Gastroesophageal sphincter (tissue), 4 donors: ENCODE measurements at regions not wholly inside any gene's neighbourhood (a gene's known extent, or its start where the extent isn't known, plus 50 kb on each side); places are given as distances from the start of the nearest gene placed in this dataset.

Experiments
- ATAC-seq: fragments of 150-250 bp; one replicate; pipeline ENCODE4 v1.9.1; 2016; ENCODE audit warnings: mild to moderate bottlenecking, moderate library complexity
- H3K27ac ChIP-seq, 4 donors: fragments of 200-600 bp; sonication (generic) in 3 of 4; 1 replicate in 3 of 4; 2 replicates in 1 of 4; pipeline ENCODE4 v1.5.1; 2016 to 2019
- H3K27me3 ChIP-seq: fragments of 200-600 bp; sonication (generic); one replicate; pipeline ENCODE4 v1.5.1; 2019
- H3K36me3 ChIP-seq, 2 donors: fragments of 200-600 bp; sonication (generic); one replicate each; pipeline ENCODE4 v1.5.1; 2019; ENCODE audit warnings: control low read depth in 1 of 2
- H3K4me1 ChIP-seq, 3 donors: fragments of 200-600 bp; sonication (generic); 1 replicate in 2 of 3; 2 replicates in 1 of 3; pipeline ENCODE4 v1.5.1; 2016 to 2019; ENCODE audit warnings: control low read depth in 2 of 3
- H3K4me3 ChIP-seq, 2 donors: fragments of 200-600 bp; sonication (generic); one replicate each; pipeline ENCODE4 v1.5.1; 2019; ENCODE audit warnings: mild to moderate bottlenecking in 1 of 2, moderate library complexity in 1 of 2
- H3K9me3 ChIP-seq, 3 donors: fragments of 200-600 bp; sonication (generic); one replicate each; pipeline ENCODE4 v1.5.1; 2017 to 2019; ENCODE audit warnings: control low read depth in 2 of 3
- EP300 ChIP-seq: sonication (generic); formaldehyde crosslinking; IDR thresholded peaks from one replicate; pipeline ENCODE4 v1.6.1; 2017; ENCODE audit warnings: antibody characterized with exemption, mild to moderate bottlenecking
- POLR2A ChIP-seq, 2 donors: fragments of 450-650 bp; IDR thresholded peaks; one replicate each; pipeline ENCODE4 v1.6.1; 2017; ENCODE audit warnings: antibody characterized with exemption in 2 of 2, mild to moderate bottlenecking in 2 of 2, moderate library complexity in 1 of 2
- POLR2AphosphoS5 ChIP-seq: sonication (generic); formaldehyde crosslinking; IDR thresholded peaks from one replicate; pipeline ENCODE4 v1.6.1; 2017; ENCODE audit warnings: antibody characterized with exemption
- WGBS, 2 donors: methylation state at CpG; one replicate each; pipeline ENCODE4 v1.1.5; 2018; ENCODE audit warnings: low coverage in 1 of 2; 5-methylcytosine and 5-hydroxymethylcytosine counted together
- TF ChIP-seq, protein P1 (sequence below), 4 experiments: fragments of 200-600 bp in 2 of 4; fragments of 450-650 bp in 2 of 4; sonication (generic) in 1 of 4; IDR thresholded peaks; one replicate each; pipeline ENCODE4 v1.5.1; 2017 to 2019; ENCODE audit warnings: antibody characterized with exemption in 4 of 4, mild to moderate bottlenecking in 2 of 4, moderate library complexity in 2 of 4

DNA sequence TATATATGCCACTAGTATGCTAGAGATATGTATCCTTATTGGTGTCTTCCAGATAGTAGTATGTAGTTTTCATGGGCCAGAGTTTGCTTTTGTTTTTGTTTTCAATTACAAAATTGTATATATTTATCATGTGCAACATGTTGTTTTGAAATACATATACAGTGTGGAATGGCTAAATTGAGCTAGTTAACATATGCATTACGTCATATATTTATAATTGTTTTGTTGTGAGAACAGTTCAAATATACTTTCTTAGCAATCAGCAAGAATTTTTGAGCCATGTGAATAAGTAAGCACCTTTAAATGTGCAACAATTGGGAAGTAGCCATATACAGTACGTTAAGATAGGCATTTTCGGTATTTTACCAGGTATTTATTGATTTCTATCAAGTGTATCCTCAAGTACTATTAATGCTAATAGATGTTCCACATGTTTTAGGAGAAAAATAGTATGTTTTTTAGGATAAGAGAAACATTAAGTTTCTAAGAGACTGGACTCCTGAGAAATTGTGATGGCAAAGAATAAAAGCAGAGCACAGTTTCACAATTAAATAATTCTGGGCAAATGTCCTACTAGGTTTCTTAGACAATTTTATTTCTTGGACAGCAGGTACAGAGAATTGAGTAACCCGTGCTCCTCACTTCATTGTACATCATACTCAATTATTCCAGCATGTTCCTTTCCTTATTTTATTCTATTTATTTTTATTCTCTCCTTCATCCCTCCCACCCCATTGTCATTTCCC is 60.5 kb upstream of the SLC5A12 start:
- H3K27me3 ChIP-seq: no peaks in the 10 kb centered on the region
- no peak for ATAC-seq
- TF ChIP-seq, protein P1, sequence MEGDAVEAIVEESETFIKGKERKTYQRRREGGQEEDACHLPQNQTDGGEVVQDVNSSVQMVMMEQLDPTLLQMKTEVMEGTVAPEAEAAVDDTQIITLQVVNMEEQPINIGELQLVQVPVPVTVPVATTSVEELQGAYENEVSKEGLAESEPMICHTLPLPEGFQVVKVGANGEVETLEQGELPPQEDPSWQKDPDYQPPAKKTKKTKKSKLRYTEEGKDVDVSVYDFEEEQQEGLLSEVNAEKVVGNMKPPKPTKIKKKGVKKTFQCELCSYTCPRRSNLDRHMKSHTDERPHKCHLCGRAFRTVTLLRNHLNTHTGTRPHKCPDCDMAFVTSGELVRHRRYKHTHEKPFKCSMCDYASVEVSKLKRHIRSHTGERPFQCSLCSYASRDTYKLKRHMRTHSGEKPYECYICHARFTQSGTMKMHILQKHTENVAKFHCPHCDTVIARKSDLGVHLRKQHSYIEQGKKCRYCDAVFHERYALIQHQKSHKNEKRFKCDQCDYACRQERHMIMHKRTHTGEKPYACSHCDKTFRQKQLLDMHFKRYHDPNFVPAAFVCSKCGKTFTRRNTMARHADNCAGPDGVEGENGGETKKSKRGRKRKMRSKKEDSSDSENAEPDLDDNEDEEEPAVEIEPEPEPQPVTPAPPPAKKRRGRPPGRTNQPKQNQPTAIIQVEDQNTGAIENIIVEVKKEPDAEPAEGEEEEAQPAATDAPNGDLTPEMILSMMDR (IDR thresholded peaks at IDR 0.05): no peak
- TF ChIP-seq EP300: no peak
- TF ChIP-seq POLR2A (IDR thresholded peaks at IDR 0.05): no peak
- no peak for TF ChIP-seq POLR2AphosphoS5
- H3K27ac ChIP-seq: no peak overlapping the region
- H3K4me3 ChIP-seq: no peak overlapping the region
- H3K36me3 ChIP-seq: no peaks in the 10 kb centered on the region
- peaks cover 0 to 10% (median 0%) of the 10 kb centered on the region in 3 donors for H3K9me3 ChIP-seq
- 74 to 75% methylated on average over 4 of the region's 4 CpGs for WGBS, 2 donors
- peaks cover 0 to 14% (median 0%) of the 10 kb centered on the region in 3 donors for H3K4me1 ChIP-seq

DNA sequence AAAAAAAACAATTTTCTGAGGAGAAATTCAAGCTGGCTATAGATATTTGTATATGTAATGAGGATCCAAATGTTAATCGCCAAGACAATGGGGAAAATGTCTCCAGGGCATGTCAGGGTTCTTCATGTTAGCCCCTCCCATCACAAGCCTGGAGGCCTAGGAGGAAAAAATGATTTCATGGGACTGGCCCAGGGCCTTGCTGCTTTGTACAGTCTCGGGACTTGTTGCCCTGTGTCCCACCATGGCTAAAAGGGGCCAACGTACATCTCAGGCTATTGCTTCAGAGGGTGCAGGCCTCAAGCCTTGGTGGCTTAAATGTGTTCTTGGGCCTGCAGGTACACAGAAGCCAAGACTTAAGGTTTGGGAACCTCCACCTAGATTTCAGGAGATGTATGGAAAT is 62.1 kb upstream of the SLC5A12 start:
- WGBS, 2 donors: 80 to 93% methylated on average over 1 to 2 of the region's 3 CpGs
- Histone ChIP-seq H3K36me3 (no peaks in the 10 kb centered on the region), H3K4me1 (no peaks in the 10 kb centered on the region), H3K27ac (no peak overlapping the region), H3K9me3 (peaks cover 0 to 10% (median 0%) of the 10 kb centered on the region in 3 donors), H3K27me3 (no peaks in the 10 kb centered on the region), H3K4me3 (no peak overlapping the region)
- TF ChIP-seq, protein P1 (IDR thresholded peaks at IDR 0.05): no peak
- TF ChIP-seq EP300: no peak
- no peak for TF ChIP-seq POLR2AphosphoS5
- TF ChIP-seq POLR2A (IDR thresholded peaks at IDR 0.05): no peak
- no peak for ATAC-seq

DNA sequence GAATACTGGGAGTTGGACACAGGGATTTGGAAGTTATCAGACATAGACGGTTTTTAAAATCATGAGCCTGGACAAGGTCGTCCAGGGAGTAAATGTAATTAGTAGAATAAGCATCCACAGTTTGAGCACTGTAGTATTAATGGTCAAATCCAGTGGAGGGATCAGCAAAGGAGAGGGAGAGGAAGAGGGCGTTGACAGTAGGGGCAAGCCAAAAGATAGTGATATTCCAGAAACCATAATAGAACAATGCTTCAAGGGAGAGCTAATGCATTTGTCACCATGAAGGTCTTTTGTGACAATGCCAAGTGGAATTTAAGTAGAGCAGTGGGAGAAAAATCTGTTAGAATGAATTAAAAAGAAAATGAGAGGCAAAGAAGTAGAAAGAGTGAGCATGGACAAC is 68.9 kb upstream of the SLC5A12 start:
- 22 to 75% methylated on average over 2 to 3 of the region's 3 CpGs for WGBS, 2 donors
- no peak for ATAC-seq

DNA sequence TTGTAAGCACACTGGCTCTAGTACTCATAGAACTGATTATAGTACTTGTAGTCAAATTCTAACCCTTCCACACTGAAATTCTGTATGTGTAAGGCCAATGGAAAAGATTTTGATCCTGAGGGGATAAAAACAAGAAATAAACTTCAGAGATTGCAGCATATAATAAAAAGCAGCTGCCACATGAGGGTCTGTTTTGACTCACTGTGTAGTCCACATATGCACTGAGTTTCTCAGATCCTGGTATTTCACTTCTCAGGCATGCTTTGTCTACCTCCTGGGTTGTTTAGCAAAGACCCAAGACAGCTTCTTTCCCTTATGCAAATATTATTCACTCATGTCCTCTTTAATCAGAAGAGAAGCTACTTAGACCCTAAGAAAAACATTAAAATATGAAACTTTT is 71.1 kb upstream of the SLC5A12 start:
- Histone ChIP-seq H3K9me3 (no peaks in the 10 kb centered on the region), H3K27ac (no peak overlapping the region), H3K4me3 (no peak overlapping the region), H3K36me3 (no peaks in the 10 kb centered on the region), H3K27me3 (no peaks in the 10 kb centered on the region), H3K4me1 (no peaks in the 10 kb centered on the region)
- no peak for ATAC-seq
- TF ChIP-seq, protein P1 (IDR thresholded peaks at IDR 0.05): no peak
- no peak for TF ChIP-seq EP300
- no peak for TF ChIP-seq POLR2A (IDR thresholded peaks at IDR 0.05)
- TF ChIP-seq POLR2AphosphoS5: no peak

More for the DNA sequence above, 68.9 kb upstream of the SLC5A12 start:
- H3K36me3 ChIP-seq: no peaks in the 10 kb centered on the region
- H3K27me3 ChIP-seq: no peaks in the 10 kb centered on the region
- H3K4me1 ChIP-seq: no peaks in the 10 kb centered on the region
- no peak for TF ChIP-seq POLR2A (IDR thresholded peaks at IDR 0.05)
- no peaks in the 10 kb centered on the region for H3K9me3 ChIP-seq
- H3K27ac ChIP-seq: no peak overlapping the region
- no peak overlapping the region for H3K4me3 ChIP-seq

DNA sequence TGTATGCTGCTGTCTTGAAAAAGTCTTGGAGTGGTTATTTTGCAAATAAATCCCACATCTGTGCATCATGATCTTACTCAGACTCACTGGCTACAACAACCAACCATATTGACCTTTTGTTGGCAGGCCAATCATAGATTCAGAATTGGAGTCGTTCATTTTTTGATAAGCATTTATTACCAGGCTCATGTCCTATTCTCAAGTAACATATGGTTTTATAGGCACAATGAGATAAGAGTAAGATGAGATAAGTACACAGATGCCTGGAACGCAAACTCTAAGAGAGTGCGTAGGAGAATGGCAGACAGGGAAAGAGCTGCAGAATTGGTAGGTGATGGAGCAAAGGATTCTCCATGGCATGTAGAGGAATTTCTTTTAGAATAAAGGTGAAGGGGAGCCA is 71.6 kb upstream of the SLC5A12 start:
- 80 to 88% methylated on average over 1 to 3 of the region's 3 CpGs for WGBS, 2 donors
- no peaks in the 10 kb centered on the region for H3K4me1 ChIP-seq
- H3K27me3 ChIP-seq: no peaks in the 10 kb centered on the region
- no peaks in the 10 kb centered on the region for H3K9me3 ChIP-seq
- H3K27ac ChIP-seq: no peak overlapping the region
- H3K4me3 ChIP-seq: no peak overlapping the region
- no peaks in the 10 kb centered on the region for H3K36me3 ChIP-seq
- ATAC-seq: no peak
- TF ChIP-seq POLR2AphosphoS5: no peak
- TF ChIP-seq, protein P1 (IDR thresholded peaks at IDR 0.05): no peak
- TF ChIP-seq POLR2A (IDR thresholded peaks at IDR 0.05): no peak
- TF ChIP-seq EP300: no peak
